GM12878 (cell line): ENCODE measurements at regions not wholly inside any gene's neighbourhood (a gene's known extent, or its start where the extent isn't known, plus 50 kb on each side); places are given as distances from the start of the nearest gene placed in this dataset.

Experiments
- EP300 ChIP-seq, 2 experiments: fragments of 150-350 bp in 1 of 2; IDR thresholded peaks; 2 replicates each; pipeline ENCODE4 v1.6.1; 2011 to 2012; ENCODE audit warnings: low read depth in 2 of 2, low read length in 2 of 2, borderline replicate concordance in 1 of 2, improper control_type of control experiment in 1 of 2, inconsistent platforms in 1 of 2; ENCODE audit not compliant: control insufficient read depth in 1 of 2
- FOXK2 ChIP-seq: fragments of 450-650 bp; IDR thresholded peaks from 2 replicates; pipeline ENCODE4 v1.6.1; 2017; ENCODE audit warnings: mild to moderate bottlenecking, moderate library complexity
- HCFC1 ChIP-seq: fragments of 150-350 bp; IDR thresholded peaks from 2 replicates; pipeline ENCODE4 v1.6.1; 2014; ENCODE audit warnings: low read length
- JUNB ChIP-seq: IDR thresholded peaks from 2 replicates; pipeline ENCODE4 v1.6.1; 2016; ENCODE audit warnings: antibody characterized with exemption, mild to moderate bottlenecking
- KAT2A ChIP-seq: conservative IDR thresholded peaks from 2 replicates; pipeline ENCODE4 v1.6.1; 2011; ENCODE audit warnings: low read depth, low read length; ENCODE audit not compliant: control insufficient read depth
- MLLT1 ChIP-seq: fragments of 450-650 bp; IDR thresholded peaks from 2 replicates; pipeline ENCODE4 v1.6.1; 2016; ENCODE audit warnings: mild to moderate bottlenecking
- NFYB ChIP-seq: IDR thresholded peaks from 2 replicates; pipeline ENCODE4 v1.6.1; 2011; ENCODE audit warnings: low read depth, mild to moderate bottlenecking, low read length, improper control_type of control experiment, moderate library complexity; ENCODE audit not compliant: insufficient read depth
- POLR2A ChIP-seq: IDR thresholded peaks from 2 replicates; pipeline ENCODE4 v1.6.1; 2011; ENCODE audit warnings: low read depth, mild to moderate bottlenecking, low read length
- RAD21 ChIP-seq: IDR thresholded peaks from 2 replicates; pipeline ENCODE4 v1.6.1; 2011; ENCODE audit warnings: mild to moderate bottlenecking, low read depth, low read length, moderate library complexity; ENCODE audit not compliant: insufficient read depth
- RELA ChIP-seq: fragments of 450-650 bp; IDR thresholded peaks from 2 replicates; pipeline ENCODE4 v1.8.0; 2014; ENCODE audit warnings: borderline replicate concordance; ENCODE audit not compliant: partially characterized antibody
- TF ChIP-seq, protein P1 (sequence below), 3 experiments: IDR thresholded peaks in 2 of 3; conservative IDR thresholded peaks in 1 of 3; 2 replicates each; pipeline ENCODE4 v1.5.1; 2011; ENCODE audit warnings: low read depth in 3 of 3, low read length in 3 of 3, mild to moderate bottlenecking in 3 of 3, control low read depth in 2 of 3, moderate library complexity in 2 of 3, inconsistent platforms in 1 of 3, mixed read lengths in 1 of 3; ENCODE audit not compliant: control insufficient read depth in 2 of 3, insufficient read depth in 1 of 3; ENCODE audit errors: extremely low read depth in 1 of 3

DNA sequence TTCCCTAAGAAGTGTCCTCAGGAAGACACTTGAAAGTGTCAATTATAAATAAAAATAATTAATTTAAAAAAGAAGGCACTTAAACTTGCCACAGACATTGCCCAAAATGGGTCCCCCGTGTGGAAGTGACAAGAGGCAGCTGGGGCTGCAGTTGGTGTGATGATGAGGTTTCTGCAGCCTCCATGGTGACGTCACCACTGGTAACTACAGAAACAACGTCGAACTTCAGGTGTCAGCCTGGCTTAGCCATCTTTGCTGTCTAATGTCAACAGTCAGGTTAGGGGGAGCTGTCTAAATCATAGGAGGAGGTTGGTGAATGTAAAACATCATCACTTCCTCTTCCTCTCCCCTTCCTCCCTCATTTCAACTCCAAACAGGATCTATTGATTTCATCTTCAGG is 328.6 kb downstream of the MN1 start:
- TF ChIP-seq RAD21, result no peak
- no peak for TF ChIP-seq RELA
- TF ChIP-seq JUNB, result no peak
- TF ChIP-seq FOXK2, result no peak
- TF ChIP-seq MLLT1, result no peak
- TF ChIP-seq HCFC1, result no peak
- TF ChIP-seq EP300 (IDR thresholded peaks at IDR 0.05; ENCODE audit: borderline replicate concordance in 1 of 2, control insufficient read depth in 1 of 2, low read depth in 2 of 2, low read length in 2 of 2), result no peak
- TF ChIP-seq NFYB, result no peak
- no peak for TF ChIP-seq POLR2A
- TF ChIP-seq, protein P1, sequence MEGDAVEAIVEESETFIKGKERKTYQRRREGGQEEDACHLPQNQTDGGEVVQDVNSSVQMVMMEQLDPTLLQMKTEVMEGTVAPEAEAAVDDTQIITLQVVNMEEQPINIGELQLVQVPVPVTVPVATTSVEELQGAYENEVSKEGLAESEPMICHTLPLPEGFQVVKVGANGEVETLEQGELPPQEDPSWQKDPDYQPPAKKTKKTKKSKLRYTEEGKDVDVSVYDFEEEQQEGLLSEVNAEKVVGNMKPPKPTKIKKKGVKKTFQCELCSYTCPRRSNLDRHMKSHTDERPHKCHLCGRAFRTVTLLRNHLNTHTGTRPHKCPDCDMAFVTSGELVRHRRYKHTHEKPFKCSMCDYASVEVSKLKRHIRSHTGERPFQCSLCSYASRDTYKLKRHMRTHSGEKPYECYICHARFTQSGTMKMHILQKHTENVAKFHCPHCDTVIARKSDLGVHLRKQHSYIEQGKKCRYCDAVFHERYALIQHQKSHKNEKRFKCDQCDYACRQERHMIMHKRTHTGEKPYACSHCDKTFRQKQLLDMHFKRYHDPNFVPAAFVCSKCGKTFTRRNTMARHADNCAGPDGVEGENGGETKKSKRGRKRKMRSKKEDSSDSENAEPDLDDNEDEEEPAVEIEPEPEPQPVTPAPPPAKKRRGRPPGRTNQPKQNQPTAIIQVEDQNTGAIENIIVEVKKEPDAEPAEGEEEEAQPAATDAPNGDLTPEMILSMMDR (IDR thresholded peaks at IDR 0.05 in 2 of 3, conservative IDR thresholded peaks at IDR 0.05 in 1 of 3; ENCODE audit: control insufficient read depth in 2 of 3, extremely low read depth in 1 of 3, insufficient read depth in 1 of 3, low read depth in 3 of 3, low read length in 3 of 3), result no peak
- TF ChIP-seq KAT2A, result no peak
